GM23338 (cell line): ENCODE measurements at regions not wholly inside any gene's neighbourhood (a gene's known extent, or its start where the extent isn't known, plus 50 kb on each side); places are given as distances from the start of the nearest gene placed in this dataset.

Experiments
- ATAC-seq: fragments of 200-7000 bp; cut with Tn5 transposase; 3 replicates; pipeline ENCODE4 v1.9.1; 2020
- DNase-seq: peaks from one replicate; pipeline ENCODE4 v3.0.0-alpha.2; 2015; ENCODE audit warnings: low spot score
- H2AFZ ChIP-seq: fragments of 200-600 bp; sonication (generic); 2 replicates; pipeline ENCODE4 v1.8.0; 2016; ENCODE audit warnings: antibody characterized with exemption, mild to moderate bottlenecking, moderate library complexity
- H3F3A ChIP-seq: fragments of 200-600 bp; sonication (generic); replicated peaks from 2 replicates; pipeline ENCODE4 v1.8.0; 2017; ENCODE audit warnings: antibody characterized with exemption, mixed run types, low read depth
- H3K27ac ChIP-seq: fragments of 200-600 bp; sonication (generic); 2 replicates; pipeline ENCODE4 v1.6.1; 2016; ENCODE audit warnings: low read depth
- H3K27me3 ChIP-seq: fragments of 200-600 bp; sonication (generic); 2 replicates; pipeline ENCODE4 v1.8.0; 2016; ENCODE audit warnings: mild to moderate bottlenecking, mixed run types, moderate library complexity; ENCODE audit not compliant: insufficient read depth
- H3K36me3 ChIP-seq: fragments of 200-600 bp; sonication (generic); 2 replicates; pipeline ENCODE4 v1.8.0; 2016; ENCODE audit warnings: mild to moderate bottlenecking; ENCODE audit not compliant: insufficient read depth
- H3K4me1 ChIP-seq: fragments of 200-600 bp; sonication (generic); 2 replicates; pipeline ENCODE4 v1.8.0; 2016; ENCODE audit warnings: mild to moderate bottlenecking, moderate library complexity; ENCODE audit not compliant: insufficient read depth
- H3K4me2 ChIP-seq: fragments of 200-600 bp; sonication (generic); 2 replicates; pipeline ENCODE4 v1.7.1; 2017; ENCODE audit warnings: mixed run types
- H3K4me3 ChIP-seq: fragments of 200-600 bp; sonication (generic); 2 replicates; pipeline ENCODE4 v1.6.1; 2016; ENCODE audit warnings: mixed run types
- H3K79me2 ChIP-seq: fragments of 200-600 bp; sonication (generic); replicated peaks from 2 replicates; pipeline ENCODE4 v1.8.0; 2017; ENCODE audit warnings: mild to moderate bottlenecking; ENCODE audit not compliant: insufficient read depth
- H3K9me2 ChIP-seq: fragments of 200-600 bp; sonication (generic); 2 replicates; pipeline ENCODE4 v1.8.0; 2017; ENCODE audit not compliant: insufficient read depth
- H4K20me1 ChIP-seq: fragments of 200-600 bp; sonication (generic); replicated peaks from 2 replicates; pipeline ENCODE4 v1.8.0; 2017; ENCODE audit warnings: mild to moderate bottlenecking; ENCODE audit not compliant: insufficient read depth
- H3K27ac Mint-ChIP-seq: 2 replicates; pipeline ENCODE4 v1.8.0; 2020; ENCODE audit warnings: inconsistent platforms, mild to moderate bottlenecking, moderate library complexity, mixed read lengths
- H3K27me3 Mint-ChIP-seq: 3 replicates; pipeline ENCODE4 v1.8.0; 2022; ENCODE audit warnings: low read depth, mild to moderate bottlenecking, moderate library complexity, mixed read lengths, inconsistent platforms; ENCODE audit not compliant: insufficient read depth, poor library complexity
- H3K36me3 Mint-ChIP-seq: 3 replicates; pipeline ENCODE4 v1.8.0; 2021; ENCODE audit warnings: low read depth, mild to moderate bottlenecking, inconsistent platforms, moderate library complexity, mixed read lengths
- H3K4me1 Mint-ChIP-seq: 3 replicates; pipeline ENCODE4 v1.8.0; 2020; ENCODE audit warnings: mild to moderate bottlenecking, inconsistent platforms, mixed read lengths
- H3K4me3 Mint-ChIP-seq: 3 replicates; pipeline ENCODE4 v1.8.0; 2021; ENCODE audit warnings: moderate library complexity, mild to moderate bottlenecking, inconsistent platforms, mixed read lengths
- H3K9me3 Mint-ChIP-seq: 3 replicates; pipeline ENCODE4 v1.8.0; 2020; ENCODE audit warnings: moderate library complexity, mild to moderate bottlenecking, inconsistent platforms, mixed read lengths
- EZH2 ChIP-seq: fragments of 200-600 bp; sonication (generic); IDR thresholded peaks from one replicate; pipeline ENCODE4 v1.8.0; 2017; ENCODE audit warnings: antibody characterized with exemption, mild to moderate bottlenecking, low read depth; ENCODE audit not compliant: unreplicated experiment
- NANOG ChIP-seq: IDR thresholded peaks from 2 replicates; pipeline ENCODE4 v1.6.1; 2016; ENCODE audit warnings: antibody characterized with exemption, borderline replicate concordance
- ZNF331 ChIP-seq: fragments of 250-450 bp; sonication (Bioruptor Pico); IDR thresholded peaks from 2 replicates; pipeline ENCODE4 v1.5.0; 2020; ENCODE audit warnings: low read depth, mild to moderate bottlenecking, moderate library complexity
- ZNF462 ChIP-seq: fragments of 250-450 bp; sonication (Bioruptor Pico); IDR thresholded peaks from 2 replicates; pipeline ENCODE4 v1.5.0; 2020; ENCODE audit warnings: mild to moderate bottlenecking, moderate library complexity
- TF ChIP-seq, protein P1 (sequence below): IDR thresholded peaks from 2 replicates; pipeline ENCODE4 v1.6.1; 2016; ENCODE audit warnings: antibody characterized with exemption
- TF ChIP-seq, protein P2 (sequence below), 2 experiments: fragments of 200-600 bp in 1 of 2; sonication (generic) in 1 of 2; conservative IDR thresholded peaks; 2 replicates each; pipeline versions ENCODE4 v1.5.1 to v1.6.1; 2016 to 2017; ENCODE audit warnings: antibody characterized with exemption in 2 of 2, low read depth in 2 of 2, mild to moderate bottlenecking in 2 of 2, moderate library complexity in 1 of 2
- TF ChIP-seq, protein P3 (sequence below): IDR thresholded peaks from one replicate; pipeline ENCODE4 v1.6.1; 2018; ENCODE audit warnings: antibody characterized with exemption; ENCODE audit not compliant: unreplicated experiment

- Histone ChIP-seq H3K4me2 (no peak overlapping the region), H3K79me2 (no peaks in the 10 kb centered on the region), H3F3A (no peaks in the 10 kb centered on the region), H3K36me3 (no peaks in the 10 kb centered on the region), H3K9me2 (no peaks in the 10 kb centered on the region), H3K4me1 (no peaks in the 10 kb centered on the region), H2AFZ (no peak overlapping the region), H4K20me1 (no peaks in the 10 kb centered on the region), H3K4me3 (no peak overlapping the region), H3K27me3 (no peaks in the 10 kb centered on the region), H3K27ac (no peak overlapping the region)
- no peak overlapping the region for H3K27ac Mint-ChIP-seq
- peaks cover 11% of the 10 kb centered on the region for H3K27me3 Mint-ChIP-seq
- peaks cover 10% of the 10 kb centered on the region; the same call in 2 of the 3 replicates for H3K9me3 Mint-ChIP-seq
- H3K4me1 Mint-ChIP-seq, result peaks cover 8% of the 10 kb centered on the region
- no peak overlapping the region for H3K4me3 Mint-ChIP-seq
- H3K36me3 Mint-ChIP-seq, result peaks cover 4% of the 10 kb centered on the region; the same call in 1 of the 3 replicates
- ATAC-seq (no peak), DNase-seq (no peak)
- TF ChIP-seq EZH2, result no peak
- TF ChIP-seq, protein P1, sequence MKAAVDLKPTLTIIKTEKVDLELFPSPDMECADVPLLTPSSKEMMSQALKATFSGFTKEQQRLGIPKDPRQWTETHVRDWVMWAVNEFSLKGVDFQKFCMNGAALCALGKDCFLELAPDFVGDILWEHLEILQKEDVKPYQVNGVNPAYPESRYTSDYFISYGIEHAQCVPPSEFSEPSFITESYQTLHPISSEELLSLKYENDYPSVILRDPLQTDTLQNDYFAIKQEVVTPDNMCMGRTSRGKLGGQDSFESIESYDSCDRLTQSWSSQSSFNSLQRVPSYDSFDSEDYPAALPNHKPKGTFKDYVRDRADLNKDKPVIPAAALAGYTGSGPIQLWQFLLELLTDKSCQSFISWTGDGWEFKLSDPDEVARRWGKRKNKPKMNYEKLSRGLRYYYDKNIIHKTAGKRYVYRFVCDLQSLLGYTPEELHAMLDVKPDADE, result no peak
- TF ChIP-seq, protein P2, sequence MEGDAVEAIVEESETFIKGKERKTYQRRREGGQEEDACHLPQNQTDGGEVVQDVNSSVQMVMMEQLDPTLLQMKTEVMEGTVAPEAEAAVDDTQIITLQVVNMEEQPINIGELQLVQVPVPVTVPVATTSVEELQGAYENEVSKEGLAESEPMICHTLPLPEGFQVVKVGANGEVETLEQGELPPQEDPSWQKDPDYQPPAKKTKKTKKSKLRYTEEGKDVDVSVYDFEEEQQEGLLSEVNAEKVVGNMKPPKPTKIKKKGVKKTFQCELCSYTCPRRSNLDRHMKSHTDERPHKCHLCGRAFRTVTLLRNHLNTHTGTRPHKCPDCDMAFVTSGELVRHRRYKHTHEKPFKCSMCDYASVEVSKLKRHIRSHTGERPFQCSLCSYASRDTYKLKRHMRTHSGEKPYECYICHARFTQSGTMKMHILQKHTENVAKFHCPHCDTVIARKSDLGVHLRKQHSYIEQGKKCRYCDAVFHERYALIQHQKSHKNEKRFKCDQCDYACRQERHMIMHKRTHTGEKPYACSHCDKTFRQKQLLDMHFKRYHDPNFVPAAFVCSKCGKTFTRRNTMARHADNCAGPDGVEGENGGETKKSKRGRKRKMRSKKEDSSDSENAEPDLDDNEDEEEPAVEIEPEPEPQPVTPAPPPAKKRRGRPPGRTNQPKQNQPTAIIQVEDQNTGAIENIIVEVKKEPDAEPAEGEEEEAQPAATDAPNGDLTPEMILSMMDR (conservative IDR thresholded peaks at IDR 0.05; ENCODE audit: low read depth in 2 of 2), result no peak
- no peak for TF ChIP-seq ZNF331
- TF ChIP-seq, protein P3, sequence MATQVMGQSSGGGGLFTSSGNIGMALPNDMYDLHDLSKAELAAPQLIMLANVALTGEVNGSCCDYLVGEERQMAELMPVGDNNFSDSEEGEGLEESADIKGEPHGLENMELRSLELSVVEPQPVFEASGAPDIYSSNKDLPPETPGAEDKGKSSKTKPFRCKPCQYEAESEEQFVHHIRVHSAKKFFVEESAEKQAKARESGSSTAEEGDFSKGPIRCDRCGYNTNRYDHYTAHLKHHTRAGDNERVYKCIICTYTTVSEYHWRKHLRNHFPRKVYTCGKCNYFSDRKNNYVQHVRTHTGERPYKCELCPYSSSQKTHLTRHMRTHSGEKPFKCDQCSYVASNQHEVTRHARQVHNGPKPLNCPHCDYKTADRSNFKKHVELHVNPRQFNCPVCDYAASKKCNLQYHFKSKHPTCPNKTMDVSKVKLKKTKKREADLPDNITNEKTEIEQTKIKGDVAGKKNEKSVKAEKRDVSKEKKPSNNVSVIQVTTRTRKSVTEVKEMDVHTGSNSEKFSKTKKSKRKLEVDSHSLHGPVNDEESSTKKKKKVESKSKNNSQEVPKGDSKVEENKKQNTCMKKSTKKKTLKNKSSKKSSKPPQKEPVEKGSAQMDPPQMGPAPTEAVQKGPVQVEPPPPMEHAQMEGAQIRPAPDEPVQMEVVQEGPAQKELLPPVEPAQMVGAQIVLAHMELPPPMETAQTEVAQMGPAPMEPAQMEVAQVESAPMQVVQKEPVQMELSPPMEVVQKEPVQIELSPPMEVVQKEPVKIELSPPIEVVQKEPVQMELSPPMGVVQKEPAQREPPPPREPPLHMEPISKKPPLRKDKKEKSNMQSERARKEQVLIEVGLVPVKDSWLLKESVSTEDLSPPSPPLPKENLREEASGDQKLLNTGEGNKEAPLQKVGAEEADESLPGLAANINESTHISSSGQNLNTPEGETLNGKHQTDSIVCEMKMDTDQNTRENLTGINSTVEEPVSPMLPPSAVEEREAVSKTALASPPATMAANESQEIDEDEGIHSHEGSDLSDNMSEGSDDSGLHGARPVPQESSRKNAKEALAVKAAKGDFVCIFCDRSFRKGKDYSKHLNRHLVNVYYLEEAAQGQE, result no peak
Observed at GRCh38 chr2:236643480-236643879, 73.9 kb downstream of the ACKR3 start.

- H3K4me1 Mint-ChIP-seq, result peaks cover 6% of the 10 kb centered on the region
- DNase-seq, result no peak
- H3K4me3 Mint-ChIP-seq, result no peak overlapping the region
- Histone ChIP-seq H3F3A (no peaks in the 10 kb centered on the region), H3K27ac (no peak overlapping the region), H2AFZ (no peak overlapping the region), H3K27me3 (no peaks in the 10 kb centered on the region), H3K9me2 (no peaks in the 10 kb centered on the region), H3K4me3 (no peak overlapping the region), H3K4me1 (no peaks in the 10 kb centered on the region), H3K36me3 (no peaks in the 10 kb centered on the region), H3K4me2 (no peak overlapping the region), H3K79me2 (no peaks in the 10 kb centered on the region), H4K20me1 (no peaks in the 10 kb centered on the region)
- peaks cover 4% of the 10 kb centered on the region; the same call in 1 of the 3 replicates for H3K36me3 Mint-ChIP-seq
- no peak overlapping the region for H3K27ac Mint-ChIP-seq
- H3K27me3 Mint-ChIP-seq, result peaks cover 9% of the 10 kb centered on the region
- peaks cover 10% of the 10 kb centered on the region; the same call in 2 of the 3 replicates for H3K9me3 Mint-ChIP-seq
- TF ChIP-seq NANOG (no peak), ZNF462 (CRISPR knock-in tag) (no peak)
- no peak for ATAC-seq
Observed at GRCh38 chr2:236644067-236644466, 74.4 kb downstream of the ACKR3 start.
